Dermis microvascular lymphatic vessel endothelial cell (primary cell): ENCODE measurements at regions not wholly inside any gene's neighbourhood (a gene's known extent, or its start where the extent isn't known, plus 50 kb on each side); places are given as distances from the start of the nearest gene placed in this dataset.
"Not testable (repeated sequence)": the region's sequence is repeated elsewhere in the genome, so short reads cannot be mapped to it uniquely, and the experiment has no call there.

ENCODE experiments used
- DNase-seq, 2 donors: peaks; one replicate each; pipeline versions ENCODE4 v3.0.0 to v3.0.0-alpha.2; 2010; ENCODE audit warnings: low read depth in 2 of 2

- DNase-seq: no peak
Measured at GRCh38 chr3:115385774-115386730, 237.3 kb upstream of the GAP43 start.

- no peak for DNase-seq
Measured at GRCh38 chr3:115388166-115388565, 235.1 kb upstream of the GAP43 start.

GRCh38 chr3:115388811-115389210, 234.5 kb upstream of the GAP43 start:
- DNase-seq: no peak

- no peak for DNase-seq
Measured at GRCh38 chr3:115396801-115397200, 226.5 kb upstream of the GAP43 start.

GRCh38 chr3:115397433-115397832, 225.9 kb upstream of the GAP43 start:
- DNase-seq: no peak

GRCh38 chr3:115398506-115398905, 224.8 kb upstream of the GAP43 start:
- DNase-seq: no peak

GRCh38 chr3:115399750-115400149, 223.6 kb upstream of the GAP43 start:
- DNase-seq: no peak

GRCh38 chr3:115401298-115401697, 222.0 kb upstream of the GAP43 start:
- DNase-seq: peak in 1 of 2 donors; percentile 55

GRCh38 chr3:115401851-115402501, 221.3 kb upstream of the GAP43 start:
- DNase-seq: peak in 1 of 2 donors; percentile 35

GRCh38 chr3:115402651-115403050, 220.7 kb upstream of the GAP43 start:
- no peak for DNase-seq

- no peak for DNase-seq
Measured at GRCh38 chr3:115403786-115404185, 219.5 kb upstream of the GAP43 start.

- DNase-seq: no peak
Measured at GRCh38 chr3:115409596-115409995, 213.7 kb upstream of the GAP43 start.

GRCh38 chr3:115414610-115415009, 208.7 kb upstream of the GAP43 start:
- DNase-seq: not testable (repeated sequence)

GRCh38 chr3:115415246-115415996, 207.9 kb upstream of the GAP43 start:
- DNase-seq: no peak

- DNase-seq: no peak
Measured at GRCh38 chr3:115418583-115418982, 204.7 kb upstream of the GAP43 start.

- DNase-seq: no peak
Measured at GRCh38 chr3:115420086-115420485, 203.2 kb upstream of the GAP43 start.

GRCh38 chr3:115423170-115423569, 200.1 kb upstream of the GAP43 start:
- DNase-seq: no peak

GRCh38 chr3:115428841-115429240, 194.5 kb upstream of the GAP43 start:
- DNase-seq: no peak

GRCh38 chr3:115436767-115437301, 186.5 kb upstream of the GAP43 start:
- DNase-seq: peak; percentile 22 to 69

GRCh38 chr3:115438799-115439198, 184.5 kb upstream of the GAP43 start:
- DNase-seq: no peak

GRCh38 chr3:115445559-115445958, 177.8 kb upstream of the GAP43 start:
- no peak for DNase-seq

GRCh38 chr3:115448851-115449250, 174.5 kb upstream of the GAP43 start:
- no peak for DNase-seq
